Heart left ventricle (tissue), 16 donors: ENCODE measurements at regions not wholly inside any gene's neighbourhood (a gene's known extent, or its start where the extent isn't known, plus 50 kb on each side); places are given as distances from the start of the nearest gene placed in this dataset.

Source experiments
- ATAC-seq, 4 donors: fragments of 200-7000 bp; cut with Tn5 transposase; one replicate each; pipeline ENCODE4 v1.9.1; 2020 to 2022; ENCODE audit warnings: moderate library complexity in 4 of 4, mild to moderate bottlenecking in 3 of 4, moderate number of reproducible peaks in 1 of 4
- DNase-seq, 5 donors: peaks; one replicate each; pipeline ENCODE4 v3.0.0-alpha.2; 2020
- H3K27ac ChIP-seq, 12 donors: fragments of 200-600 bp; sonication (generic) in 4 of 12; one replicate each; pipeline versions ENCODE4 v1.5.0 to v1.8.0; 2016 to 2022; ENCODE audit warnings: mild to moderate bottlenecking in 2 of 12
- H3K27me3 ChIP-seq, 9 donors: fragments of 200-600 bp; sonication (generic) in 2 of 9; one replicate each; pipeline versions ENCODE4 v1.5.1 to v1.8.0; 2016 to 2022; ENCODE audit warnings: mild to moderate bottlenecking in 3 of 9
- H3K36me3 ChIP-seq, 9 donors: fragments of 200-600 bp; sonication (generic) in 2 of 9; one replicate each; pipeline versions ENCODE4 v1.5.0 to v1.8.0; 2018 to 2022; ENCODE audit warnings: mild to moderate bottlenecking in 2 of 9
- H3K4me1 ChIP-seq, 12 donors: fragments of 200-600 bp; sonication (generic) in 4 of 12; one replicate each; pipeline versions ENCODE4 v1.5.0 to v1.8.0; 2016 to 2022; ENCODE audit warnings: mild to moderate bottlenecking in 3 of 12
- H3K4me3 ChIP-seq, 12 donors: fragments of 200-600 bp; sonication (generic) in 4 of 12; one replicate each; pipeline versions ENCODE4 v1.5.0 to v1.8.0; 2017 to 2022; ENCODE audit warnings: mild to moderate bottlenecking in 9 of 12, moderate library complexity in 4 of 12
- H3K9me3 ChIP-seq, 12 donors: fragments of 200-600 bp; sonication (generic) in 4 of 12; one replicate each; pipeline versions ENCODE4 v1.5.0 to v1.8.0; 2016 to 2022; ENCODE audit warnings: mild to moderate bottlenecking in 1 of 12
- POLR2A ChIP-seq, 2 donors: fragments of 450-650 bp; IDR thresholded peaks; one replicate each; pipeline ENCODE4 v1.6.1; 2017; ENCODE audit warnings: antibody characterized with exemption in 2 of 2, mild to moderate bottlenecking in 2 of 2, moderate library complexity in 2 of 2
- WGBS, 4 donors: extraction: QIAGEN DNeasy Blood & Tissue Kit in 2 of 4; methylation state at CpG; one replicate each; pipeline versions ENCODE4 v1.1.5 to v1.1.7; 2013 to 2018; 5-methylcytosine and 5-hydroxymethylcytosine counted together
- intact Hi-C, 10 donors: fragments of 100-400 bp; cut with DNase I; formaldehyde crosslinking; loops; one replicate each; pipeline versions ENCODE4 v1.11.1 to v1.14.2; 2022
- TF ChIP-seq, protein P1 (sequence below), 12 donors: fragments of 200-600 bp; sonication (generic) in 4 of 12; IDR thresholded peaks; one replicate each; pipeline versions ENCODE4 v1.5.0 to v1.8.0; 2018 to 2022; ENCODE audit warnings: antibody characterized with exemption in 12 of 12, mild to moderate bottlenecking in 5 of 12
- donor health status: ischemic (EF 13 %, LVEDD 7.1; RV severe dilation, severe dysfunction).
- donor health status: healthy with polysubstance abuse.
- donor health status: DM: no; HTN: yes; CAD: no.
- donor health status: DM: no; HTN: no; CAD: no.
- donor health status: ischemic (EF 25% LVEDD 6.9; RV normal size, moderate dysfunction).
- donor health status: ischemic (EF 25% LVEDD 5.7; RV mildly dilated, moderate dysfunction).
- donor health status: healthy.
- donor health status: DM: yes; HTN: yes; CAD: no.
- donor health status: ischemic (EF 35%, LVEDD 5.7; RV mildly dilated, moderate dysfunction).
- donor health status: nonischemic (EF 11% LVEDD 7.7; RV severe dilation, severe dysfunction).
- donor health status: DM: yes; HTN: yes; CAD: no.
- donor health status: PGD.
- donor health status: ischemic (EF 29% LVEDD 5.4; RV normal size, mild dysfunction).
- donor health status: nonischemic (EF 23%, LVEDD 6.1; RV moderate dilation, normal function).

DNA sequence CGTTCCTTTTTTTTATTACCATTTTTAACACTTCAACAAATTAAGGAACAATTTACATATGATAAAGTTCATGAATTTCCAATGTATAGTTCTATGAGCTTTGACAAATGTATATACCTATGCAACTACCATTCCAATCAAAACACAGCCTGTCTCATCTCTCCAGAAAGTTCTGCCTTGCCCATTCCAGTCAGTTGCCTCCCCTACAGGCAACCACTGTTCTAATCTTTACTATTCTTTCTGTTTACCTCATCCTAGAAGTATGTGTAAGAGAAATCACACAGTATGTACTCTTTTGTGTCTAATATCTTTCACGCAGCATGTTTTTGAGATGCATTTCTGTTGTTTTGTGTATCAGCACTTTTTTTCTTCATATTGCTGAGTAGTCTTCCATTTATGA, 224.9 kb downstream of the KIT start:
- intact Hi-C loops = no loop called here
- TF ChIP-seq POLR2A (IDR thresholded peaks at IDR 0.05) = no peak
- TF ChIP-seq, protein P1, sequence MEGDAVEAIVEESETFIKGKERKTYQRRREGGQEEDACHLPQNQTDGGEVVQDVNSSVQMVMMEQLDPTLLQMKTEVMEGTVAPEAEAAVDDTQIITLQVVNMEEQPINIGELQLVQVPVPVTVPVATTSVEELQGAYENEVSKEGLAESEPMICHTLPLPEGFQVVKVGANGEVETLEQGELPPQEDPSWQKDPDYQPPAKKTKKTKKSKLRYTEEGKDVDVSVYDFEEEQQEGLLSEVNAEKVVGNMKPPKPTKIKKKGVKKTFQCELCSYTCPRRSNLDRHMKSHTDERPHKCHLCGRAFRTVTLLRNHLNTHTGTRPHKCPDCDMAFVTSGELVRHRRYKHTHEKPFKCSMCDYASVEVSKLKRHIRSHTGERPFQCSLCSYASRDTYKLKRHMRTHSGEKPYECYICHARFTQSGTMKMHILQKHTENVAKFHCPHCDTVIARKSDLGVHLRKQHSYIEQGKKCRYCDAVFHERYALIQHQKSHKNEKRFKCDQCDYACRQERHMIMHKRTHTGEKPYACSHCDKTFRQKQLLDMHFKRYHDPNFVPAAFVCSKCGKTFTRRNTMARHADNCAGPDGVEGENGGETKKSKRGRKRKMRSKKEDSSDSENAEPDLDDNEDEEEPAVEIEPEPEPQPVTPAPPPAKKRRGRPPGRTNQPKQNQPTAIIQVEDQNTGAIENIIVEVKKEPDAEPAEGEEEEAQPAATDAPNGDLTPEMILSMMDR (IDR thresholded peaks at IDR 0.05) = no peak
- Histone ChIP-seq H3K27ac (no peak overlapping the region), H3K4me1 (no peaks in the 10 kb centered on the region), H3K27me3 (no peaks in the 10 kb centered on the region), H3K36me3 (no peaks in the 10 kb centered on the region), H3K9me3 (peaks cover 0 to 3% (median 0%) of the 10 kb centered on the region in 12 donors), H3K4me3 (no peak overlapping the region)
- WGBS, 4 donors = 46 to 67% (median 49%) methylated on average over 2 of the region's 2 CpGs
- peak in 1 of 4 donors; percentile 42 for ATAC-seq
- no peak for DNase-seq

DNA sequence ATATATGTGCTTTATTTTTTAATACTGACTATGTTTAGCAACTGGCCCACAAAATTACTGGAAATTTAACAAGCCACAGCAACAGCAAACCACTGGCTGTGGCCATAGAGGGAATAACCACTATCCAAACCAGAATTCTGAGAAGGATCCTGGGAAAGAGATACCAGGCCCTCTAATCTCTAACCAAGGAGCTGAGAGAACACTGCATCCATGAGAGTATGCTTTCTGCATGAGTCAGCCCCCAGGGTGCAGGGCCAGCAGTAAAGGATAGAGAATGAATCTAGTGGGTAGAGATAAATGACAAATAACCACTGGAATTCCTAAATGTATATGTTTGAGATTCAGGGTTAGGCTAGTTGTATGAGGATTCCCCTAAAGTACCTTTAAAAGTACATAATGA, 221.8 kb downstream of the KIT start:
- no peaks in the 10 kb centered on the region for H3K27me3 ChIP-seq
- no peak for ATAC-seq
- H3K27ac ChIP-seq = no peak overlapping the region
- no peaks in the 10 kb centered on the region for H3K9me3 ChIP-seq
- TF ChIP-seq, protein P1 (IDR thresholded peaks at IDR 0.05) = no peak
- no peak for TF ChIP-seq POLR2A (IDR thresholded peaks at IDR 0.05)
- DNase-seq = no peak
- no peak overlapping the region for H3K4me3 ChIP-seq
- intact Hi-C loops = no loop called here
- no peaks in the 10 kb centered on the region for H3K4me1 ChIP-seq
- no peaks in the 10 kb centered on the region for H3K36me3 ChIP-seq

DNA sequence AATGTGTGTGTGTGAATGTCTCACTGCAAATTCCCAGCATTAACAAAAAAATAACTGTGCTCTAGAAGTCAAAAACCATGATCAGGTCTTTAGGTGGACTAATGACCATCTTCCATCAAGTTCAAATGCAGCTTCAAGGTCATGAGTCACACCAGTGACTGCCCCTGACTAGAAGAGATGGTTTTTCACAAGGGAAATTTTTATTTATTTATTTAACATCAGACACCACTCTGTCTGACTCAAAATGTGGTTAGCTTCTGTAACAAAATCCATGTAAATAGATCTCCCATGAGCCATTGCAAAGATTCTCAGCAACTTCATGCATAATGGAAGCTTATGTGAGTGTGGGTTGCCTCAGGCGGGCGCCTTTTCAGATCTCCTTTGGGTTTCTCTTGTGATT, 219.2 kb downstream of the KIT start:
- Histone ChIP-seq H3K27me3 (no peaks in the 10 kb centered on the region), H3K9me3 (no peaks in the 10 kb centered on the region), H3K4me3 (no peak overlapping the region), H3K27ac (no peak overlapping the region), H3K36me3 (no peaks in the 10 kb centered on the region), H3K4me1 (no peaks in the 10 kb centered on the region)
- no peak for ATAC-seq
- TF ChIP-seq POLR2A (IDR thresholded peaks at IDR 0.05) = no peak
- TF ChIP-seq, protein P1 (IDR thresholded peaks at IDR 0.05) = no peak
- WGBS, 4 donors = 95 to 100% (median 98%) methylated on average over 2 of the region's 2 CpGs
- no peak for DNase-seq
- intact Hi-C loops = no loop called here

DNA sequence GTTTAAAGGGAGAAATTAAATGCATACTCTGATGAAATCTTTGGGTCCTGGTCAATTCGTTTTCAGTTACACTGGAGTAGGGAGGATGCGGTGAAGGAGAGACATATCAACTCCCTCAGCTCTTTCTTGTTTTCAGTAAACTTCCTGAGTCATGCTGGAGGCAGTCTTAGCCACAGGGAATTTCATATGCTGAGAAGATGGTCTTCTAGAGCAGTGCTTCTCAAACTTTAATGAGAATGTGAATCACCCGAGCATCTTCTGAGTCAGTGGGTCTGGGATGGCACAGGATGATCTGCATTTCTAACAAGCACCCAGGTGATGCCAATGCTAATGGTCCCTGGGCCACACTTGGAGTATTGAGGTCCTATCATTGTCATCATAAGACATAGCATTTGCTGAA, 214.5 kb downstream of the KIT start:
- Histone ChIP-seq H3K27me3 (no peaks in the 10 kb centered on the region), H3K36me3 (no peaks in the 10 kb centered on the region), H3K27ac (no peak overlapping the region), H3K4me1 (no peaks in the 10 kb centered on the region), H3K9me3 (peaks cover 0 to 3% (median 0%) of the 10 kb centered on the region in 12 donors), H3K4me3 (no peak overlapping the region)
- no peak for TF ChIP-seq POLR2A (IDR thresholded peaks at IDR 0.05)
- TF ChIP-seq, protein P1 (IDR thresholded peaks at IDR 0.05) = no peak
- ATAC-seq (no peak), DNase-seq (no peak)
- WGBS, 4 donors = 80 to 82% (median 81%) methylated on average over 3 of the region's 3 CpGs
- intact Hi-C loops = no loop called here
